HEK293T (cell line): ENCODE measurements at regions not wholly inside any gene's neighbourhood (a gene's known extent, or its start where the extent isn't known, plus 50 kb on each side); places are given as distances from the start of the nearest gene placed in this dataset.

ENCODE experiments used
- ARNT ChIP-seq: fragments of 450-650 bp; IDR thresholded peaks from 2 replicates; pipeline ENCODE4 v1.6.1; 2017; ENCODE audit warnings: mild to moderate bottlenecking
- FOXM1 ChIP-seq: fragments of 450-650 bp; IDR thresholded peaks from 2 replicates; pipeline ENCODE4 v1.6.1; 2017; ENCODE audit warnings: mild to moderate bottlenecking, borderline replicate concordance
- L3MBTL2 ChIP-seq: fragments of 450-650 bp; conservative IDR thresholded peaks from 2 replicates; pipeline ENCODE4 v1.6.1; 2016; ENCODE audit warnings: mild to moderate bottlenecking
- SP1 ChIP-seq: fragments of 450-650 bp; IDR thresholded peaks from 2 replicates; pipeline ENCODE4 v1.6.1; 2017
- TF ChIP-seq, protein P1 (sequence below): fragments of 450-650 bp; IDR thresholded peaks from 2 replicates; pipeline ENCODE4 v1.6.1; 2016

DNA sequence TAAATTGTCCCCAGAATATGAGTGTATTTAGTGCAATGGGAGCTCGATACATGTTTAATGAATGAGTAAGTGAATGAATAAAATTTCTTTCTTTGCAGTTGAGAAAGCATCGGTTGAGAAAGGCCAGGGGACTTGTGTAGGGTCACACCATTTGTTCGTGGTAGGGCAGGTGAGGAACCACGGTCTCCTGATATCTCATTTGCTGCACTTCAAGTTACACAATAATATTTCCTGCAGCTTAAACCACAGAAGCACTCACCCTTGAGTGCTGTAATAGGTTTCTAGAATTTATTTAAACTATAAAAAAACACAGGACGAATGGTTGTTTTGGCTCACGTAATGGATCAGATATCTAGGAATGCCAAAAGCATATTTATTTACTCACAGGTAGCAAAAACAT, 429.8 kb downstream of the SPATA31D1 start:
- no peak for TF ChIP-seq ARNT
- TF ChIP-seq, protein P1, sequence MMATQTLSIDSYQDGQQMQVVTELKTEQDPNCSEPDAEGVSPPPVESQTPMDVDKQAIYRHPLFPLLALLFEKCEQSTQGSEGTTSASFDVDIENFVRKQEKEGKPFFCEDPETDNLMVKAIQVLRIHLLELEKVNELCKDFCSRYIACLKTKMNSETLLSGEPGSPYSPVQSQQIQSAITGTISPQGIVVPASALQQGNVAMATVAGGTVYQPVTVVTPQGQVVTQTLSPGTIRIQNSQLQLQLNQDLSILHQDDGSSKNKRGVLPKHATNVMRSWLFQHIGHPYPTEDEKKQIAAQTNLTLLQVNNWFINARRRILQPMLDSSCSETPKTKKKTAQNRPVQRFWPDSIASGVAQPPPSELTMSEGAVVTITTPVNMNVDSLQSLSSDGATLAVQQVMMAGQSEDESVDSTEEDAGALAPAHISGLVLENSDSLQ: no peak
- no peak for TF ChIP-seq FOXM1
- TF ChIP-seq SP1: no peak
- no peak for TF ChIP-seq L3MBTL2
